Natural killer cell treated with Interleukin-12 subunit alpha and Interleukin-12 subunit beta and Interleukin-15 and Interleukin-18, amount 100 ng/mL, for 72 hours (primary cell): ENCODE measurements at regions not wholly inside any gene's neighbourhood (a gene's known extent, or its start where the extent isn't known, plus 50 kb on each side); places are given as distances from the start of the nearest gene placed in this dataset.
"Not testable (repeated sequence)": the region's sequence is repeated elsewhere in the genome, so short reads cannot be mapped to it uniquely, and the experiment has no call there.

Experiments
- ATAC-seq, 2 donors: fragments of 150-1000 bp; cut with Tn5 transposase in 1 of 2; sonication (Bioruptor Pico), chemical (Tn5 transposase) in 1 of 2; 2 replicates each; pipeline ENCODE4 v1.10.0; 2021
- DNase-seq: peaks from one replicate; pipeline ENCODE4 v3.0.0; 2022; ENCODE audit warnings: low spot score
- H3K27ac Mint-ChIP-seq, 2 donors: 1 replicate in 1 of 2; 2 replicates in 1 of 2; pipeline ENCODE4 v1.8.0; 2022; ENCODE audit warnings: mixed read lengths in 2 of 2, mild to moderate bottlenecking in 1 of 2, moderate library complexity in 1 of 2
- H3K27me3 Mint-ChIP-seq, 2 donors: 1 replicate in 1 of 2; 2 replicates in 1 of 2; pipeline ENCODE4 v1.8.0; 2022; ENCODE audit warnings: mixed read lengths in 2 of 2
- H3K36me3 Mint-ChIP-seq: one replicate; pipeline ENCODE4 v1.8.0; 2022; ENCODE audit warnings: mixed read lengths
- H3K4me1 Mint-ChIP-seq, 2 donors: 1 replicate in 1 of 2; 2 replicates in 1 of 2; pipeline ENCODE4 v1.8.0; 2022; ENCODE audit warnings: low read depth in 2 of 2, mixed read lengths in 2 of 2, mild to moderate bottlenecking in 1 of 2
- H3K4me3 Mint-ChIP-seq: one replicate; pipeline ENCODE4 v1.8.0; 2022; ENCODE audit warnings: mixed read lengths
- H3K9me3 Mint-ChIP-seq: 2 replicates; pipeline ENCODE4 v1.8.0; 2022; ENCODE audit warnings: mixed read lengths

DNA sequence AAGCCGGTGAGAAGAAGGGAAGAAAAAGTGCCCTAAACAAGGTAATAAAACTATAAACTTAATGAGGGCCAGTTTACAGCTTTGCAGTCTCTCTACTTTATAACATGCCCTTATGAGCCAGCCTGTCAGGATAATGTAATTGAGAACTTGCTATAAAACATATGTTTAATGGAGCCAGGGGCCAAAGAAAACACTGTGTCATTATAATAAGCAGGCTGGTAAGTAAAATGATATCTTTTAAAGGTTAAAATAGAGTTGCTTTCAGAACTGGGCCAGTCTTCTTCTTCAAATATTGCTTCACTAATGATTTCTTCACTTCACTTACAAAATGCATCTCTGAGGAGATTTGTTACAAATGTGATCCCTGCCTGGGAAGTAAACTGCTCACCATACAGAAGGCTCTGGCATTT lies 192.5 kb downstream of the SHOX2 start:
- Mint-ChIP-seq H3K9me3 (peaks cover 3% of the 10 kb centered on the region), H3K4me1 (no peaks in the 10 kb centered on the region), H3K4me3 (no peak overlapping the region), H3K27ac (no peak overlapping the region), H3K36me3 (no peaks in the 10 kb centered on the region), H3K27me3 (peaks cover 0 to 5% of the 10 kb centered on the region in 2 donors)
- DNase-seq: no peak
- no peak for ATAC-seq

- H3K27me3 Mint-ChIP-seq: peaks cover 0 to 5% of the 10 kb centered on the region in 2 donors
- no peak overlapping the region for H3K27ac Mint-ChIP-seq
- no peak for ATAC-seq
- H3K4me1 Mint-ChIP-seq: no peaks in the 10 kb centered on the region
- DNase-seq: no peak
- H3K36me3 Mint-ChIP-seq: no peaks in the 10 kb centered on the region
- no peak overlapping the region for H3K4me3 Mint-ChIP-seq
- H3K9me3 Mint-ChIP-seq: peaks cover 3% of the 10 kb centered on the region
These were observed 193.4 kb downstream of the SHOX2 start for GRCh38 chr3:157912514-157913451.

- Mint-ChIP-seq H3K4me3 (no peak overlapping the region), H3K36me3 (peaks cover 4% of the 10 kb centered on the region), H3K27ac (no peak overlapping the region), H3K27me3 (no peaks in the 10 kb centered on the region), H3K9me3 (peaks cover 11% of the 10 kb centered on the region), H3K4me1 (no peaks in the 10 kb centered on the region)
- no peak for ATAC-seq
- no peak for DNase-seq
These were observed 199.6 kb downstream of the SHOX2 start for GRCh38 chr3:157906627-157907026.

- H3K4me3 Mint-ChIP-seq: no peak overlapping the region
- no peaks in the 10 kb centered on the region for H3K27me3 Mint-ChIP-seq
- no peak overlapping the region for H3K27ac Mint-ChIP-seq
- no peak for DNase-seq
- H3K4me1 Mint-ChIP-seq: no peaks in the 10 kb centered on the region
- no peak for ATAC-seq
- H3K9me3 Mint-ChIP-seq: peaks cover 11% of the 10 kb centered on the region
- H3K36me3 Mint-ChIP-seq: peaks cover 4% of the 10 kb centered on the region
These were observed 200.3 kb downstream of the SHOX2 start for GRCh38 chr3:157905885-157906284.

DNA sequence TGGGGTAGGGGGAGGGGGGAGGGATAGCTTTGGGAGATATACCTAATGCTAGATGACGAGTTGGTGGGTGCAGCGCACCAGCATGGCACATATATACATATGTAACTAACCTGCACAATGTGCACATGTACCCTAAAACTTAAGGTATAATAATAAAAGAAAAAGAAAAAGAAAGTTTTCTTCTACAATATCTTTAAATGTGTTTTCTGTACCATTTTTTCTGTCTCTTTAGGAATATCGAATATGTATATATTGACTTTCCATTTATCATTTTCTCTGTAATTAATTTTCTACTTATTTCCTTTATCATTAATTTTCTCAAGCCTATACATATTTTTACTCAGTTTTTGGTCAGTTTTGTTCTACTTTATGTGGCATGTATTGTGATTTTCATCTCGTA lies 203.5 kb downstream of the SHOX2 start:
- H3K4me1 Mint-ChIP-seq, ATAC-seq, H3K36me3 Mint-ChIP-seq, DNase-seq, H3K4me3 Mint-ChIP-seq, H3K27ac Mint-ChIP-seq, H3K27me3 Mint-ChIP-seq: not testable (repeated sequence)
- peaks cover 18% of the 10 kb centered on the region for H3K9me3 Mint-ChIP-seq

GRCh38 chr3:157888040-157888439 lies 218.2 kb downstream of the SHOX2 start:
- ATAC-seq: no peak
- Mint-ChIP-seq H3K4me1 (no peaks in the 10 kb centered on the region), H3K9me3 (peaks cover 8% of the 10 kb centered on the region), H3K27ac (no peak overlapping the region), H3K27me3 (no peaks in the 10 kb centered on the region), H3K36me3 (no peaks in the 10 kb centered on the region), H3K4me3 (no peak overlapping the region)
- no peak for DNase-seq

GRCh38 chr3:157876556-157876955 lies 229.7 kb downstream of the SHOX2 start:
- H3K27me3 Mint-ChIP-seq: no peaks in the 10 kb centered on the region
- H3K36me3 Mint-ChIP-seq: no peaks in the 10 kb centered on the region
- peaks cover 3% of the 10 kb centered on the region for H3K9me3 Mint-ChIP-seq
- H3K4me3 Mint-ChIP-seq: no peak overlapping the region
- H3K4me1 Mint-ChIP-seq: no peaks in the 10 kb centered on the region
- DNase-seq: no peak
- ATAC-seq: no peak
- no peak overlapping the region for H3K27ac Mint-ChIP-seq

GRCh38 chr3:157872902-157873301 lies 233.3 kb downstream of the SHOX2 start:
- ATAC-seq (no peak), DNase-seq (no peak)
- no peaks in the 10 kb centered on the region for H3K4me1 Mint-ChIP-seq
- no peak overlapping the region for H3K27ac Mint-ChIP-seq
- no peaks in the 10 kb centered on the region for H3K27me3 Mint-ChIP-seq
- H3K36me3 Mint-ChIP-seq: no peaks in the 10 kb centered on the region
- H3K9me3 Mint-ChIP-seq: peaks cover 3% of the 10 kb centered on the region
- H3K4me3 Mint-ChIP-seq: no peak overlapping the region

- ATAC-seq (no peak), DNase-seq (no peak)
- Mint-ChIP-seq H3K36me3 (no peaks in the 10 kb centered on the region), H3K27ac (no peak overlapping the region), H3K9me3 (peaks cover 3% of the 10 kb centered on the region), H3K4me3 (no peak overlapping the region), H3K27me3 (no peaks in the 10 kb centered on the region), H3K4me1 (no peaks in the 10 kb centered on the region)
These were observed 234.3 kb downstream of the SHOX2 start for GRCh38 chr3:157871838-157872460.

GRCh38 chr3:157871248-157871647 lies 235.0 kb downstream of the SHOX2 start:
- Mint-ChIP-seq H3K36me3 (no peaks in the 10 kb centered on the region), H3K4me3 (no peak overlapping the region), H3K27ac (no peak overlapping the region), H3K4me1 (no peaks in the 10 kb centered on the region), H3K27me3 (no peaks in the 10 kb centered on the region), H3K9me3 (peaks cover 3% of the 10 kb centered on the region)
- no peak for ATAC-seq
- no peak for DNase-seq

DNA sequence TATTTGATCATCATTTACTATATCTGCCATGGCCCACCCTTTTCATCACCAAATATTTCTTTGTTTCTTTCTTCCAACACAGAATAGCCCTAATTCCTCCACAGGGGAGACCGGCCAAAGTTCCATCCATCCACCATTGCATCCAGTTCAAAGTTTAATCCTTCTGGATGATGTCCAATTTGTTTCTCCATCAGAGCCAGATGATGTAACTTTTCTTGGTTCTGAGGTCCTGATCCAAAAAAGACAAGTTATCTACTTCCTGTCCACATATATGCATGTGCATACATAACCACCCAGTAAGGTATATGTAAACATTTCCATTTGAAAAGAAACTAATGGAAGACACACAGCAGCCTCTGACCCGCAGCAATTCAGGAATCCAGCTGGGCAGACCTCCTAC lies 237.3 kb downstream of the SHOX2 start:
- no peaks in the 10 kb centered on the region for H3K36me3 Mint-ChIP-seq
- DNase-seq: no peak
- H3K27me3 Mint-ChIP-seq: no peaks in the 10 kb centered on the region
- no peaks in the 10 kb centered on the region for H3K4me1 Mint-ChIP-seq
- H3K9me3 Mint-ChIP-seq: peaks cover 3% of the 10 kb centered on the region
- no peak for ATAC-seq
- no peak overlapping the region for H3K4me3 Mint-ChIP-seq
- H3K27ac Mint-ChIP-seq: no peak overlapping the region

DNA sequence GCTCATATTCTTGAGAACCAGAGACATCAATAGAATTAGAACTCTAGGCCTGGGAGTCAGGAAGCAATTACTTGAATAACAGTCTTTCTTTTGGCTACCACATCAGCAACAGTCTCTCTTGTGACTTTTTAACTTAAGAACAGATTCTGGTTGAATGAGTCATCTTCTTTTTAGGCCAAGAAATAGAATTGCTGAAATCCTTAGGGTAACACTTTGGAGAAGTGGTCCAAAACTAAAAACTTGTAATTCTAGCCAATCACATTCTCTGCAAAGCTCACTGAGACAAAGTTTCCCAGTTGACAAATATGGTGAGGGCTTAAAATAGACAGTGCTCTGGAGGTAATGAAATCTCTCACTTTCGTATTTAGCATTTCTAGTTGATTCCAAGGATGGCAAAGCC lies 238.0 kb downstream of the SHOX2 start:
- H3K4me1 Mint-ChIP-seq: no peaks in the 10 kb centered on the region
- no peak overlapping the region for H3K27ac Mint-ChIP-seq
- H3K27me3 Mint-ChIP-seq: no peaks in the 10 kb centered on the region
- DNase-seq (no peak), ATAC-seq (no peak)
- H3K4me3 Mint-ChIP-seq: no peak overlapping the region
- peaks cover 3% of the 10 kb centered on the region for H3K9me3 Mint-ChIP-seq
- H3K36me3 Mint-ChIP-seq: no peaks in the 10 kb centered on the region

- Mint-ChIP-seq H3K9me3 (peaks cover 7% of the 10 kb centered on the region), H3K27me3 (no peaks in the 10 kb centered on the region), H3K27ac (no peak overlapping the region), H3K4me3 (no peak overlapping the region), H3K36me3 (no peaks in the 10 kb centered on the region), H3K4me1 (no peaks in the 10 kb centered on the region)
- DNase-seq (no peak), ATAC-seq (peak in 1 of 2 donors; percentile 53)
These were observed 240.7 kb downstream of the SHOX2 start for GRCh38 chr3:157865352-157866000.
